Keratinocyte (primary cell): ENCODE measurements at regions not wholly inside any gene's neighbourhood (a gene's known extent, or its start where the extent isn't known, plus 50 kb on each side); places are given as distances from the start of the nearest gene placed in this dataset.

Source experiments
- CTCF ChIP-seq, 3 experiments: IDR thresholded peaks in 1 of 3; conservative IDR thresholded peaks in 1 of 3; optimal IDR thresholded peaks in 1 of 3; 2 replicates in 2 of 3; 3 replicates in 1 of 3; pipeline versions ENCODE3 to v1.5.1; 2011; ENCODE audit warnings: low read length in 3 of 3, mild to moderate bottlenecking in 3 of 3, moderate library complexity in 2 of 3, control low read depth in 1 of 3, inconsistent platforms in 1 of 3; ENCODE audit not compliant: insufficient read depth in 2 of 3; ENCODE audit errors: extremely low read depth in 1 of 3
- EZH2 ChIP-seq: IDR thresholded peaks from one replicate; pipeline ENCODE4 v1.6.1; 2012; ENCODE audit warnings: inconsistent platforms, mild to moderate bottlenecking, low read length, moderate library complexity

GRCh38 chr20:40361916-40362315 is 327.1 kb downstream of the MAFB start:
- TF ChIP-seq CTCF (optimal IDR thresholded peaks at IDR 0.05 in 1 of 3, IDR thresholded peaks at IDR 0.05 in 1 of 3, conservative IDR thresholded peaks at IDR 0.05 in 1 of 3; ENCODE audit: extremely low read depth in 1 of 3, insufficient read depth in 2 of 3, low read length in 3 of 3): peak in 1 of 3 experiments; percentile 3
- TF ChIP-seq EZH2: no peak
